ENCODE measurements at regions not wholly inside any gene's neighbourhood (a gene's known extent, or its start where the extent isn't known, plus 50 kb on each side); places are given as distances from the start of the nearest gene placed in this dataset.
A peak's percentile ranks its signal among the peaks of the same experiment; 100 is the strongest.

DNA sequence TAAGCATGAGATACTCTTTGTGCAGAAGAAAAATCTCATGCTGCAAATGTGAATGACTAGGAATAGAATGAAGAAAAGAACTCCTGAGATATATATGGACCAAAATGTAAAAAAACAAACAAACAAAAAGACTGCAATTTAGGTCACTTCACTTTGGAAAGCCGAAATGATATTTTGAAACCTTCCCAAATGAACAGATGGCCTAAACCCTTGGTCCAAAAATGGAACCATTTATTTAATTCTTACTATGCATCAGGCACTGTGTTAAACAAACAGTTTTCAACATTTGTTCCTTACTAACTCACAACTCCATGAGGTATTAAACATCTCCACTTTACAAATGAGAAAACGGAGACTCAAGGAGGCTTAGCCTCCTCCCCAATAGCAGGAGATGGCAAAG, 107.5 kb downstream of the VIP start:
- no peak overlapping the region for H3K27ac ChIP-seq (ENCODE audit: low read depth in 1 of 2, low read length in 1 of 2)
- no peak overlapping the region for H3K4me3 ChIP-seq
- DNase-seq = peak in 1 of 3 donors; percentile 4
- no peak for TF ChIP-seq CTCF (IDR thresholded peaks at IDR 0.05; ENCODE audit: control extremely low read depth, extremely low read depth)
- WGBS, 2 donors = 65 to 79% methylated on average over 2 of the region's 2 CpGs
- H3K27me3 ChIP-seq (ENCODE audit: control insufficient read depth in 3 of 3, insufficient read depth in 3 of 3, low read length in 2 of 3) = no peaks in the 10 kb centered on the region
- no peaks in the 10 kb centered on the region for H3K9me3 ChIP-seq (ENCODE audit: control insufficient read depth in 4 of 4, insufficient read depth in 3 of 4, low read length in 3 of 4)
- H3K9ac ChIP-seq (ENCODE audit: insufficient read depth in 1 of 2, low read length in 2 of 2) = no peak overlapping the region
- no peaks in the 10 kb centered on the region for H3K36me3 ChIP-seq (ENCODE audit: control insufficient read depth in 4 of 4, insufficient read depth in 4 of 4, low read length in 4 of 4)
- no peak for ATAC-seq (ENCODE audit: insufficient read depth, low FRiP score)
- no peaks in the 10 kb centered on the region for H3K4me1 ChIP-seq (ENCODE audit: control insufficient read depth in 5 of 5, insufficient read depth in 5 of 5, low read length in 5 of 5)

- H3K27me3 ChIP-seq (ENCODE audit: control insufficient read depth in 3 of 3, insufficient read depth in 3 of 3, low read length in 2 of 3) = no peaks in the 10 kb centered on the region
- no peak overlapping the region for H3K27ac ChIP-seq (ENCODE audit: low read depth in 1 of 2, low read length in 1 of 2)
- H3K9me3 ChIP-seq (ENCODE audit: control insufficient read depth in 4 of 4, insufficient read depth in 3 of 4, low read length in 3 of 4) = no peaks in the 10 kb centered on the region
- ATAC-seq (ENCODE audit: insufficient read depth, low FRiP score) (no peak), DNase-seq (no peak)
- no peaks in the 10 kb centered on the region for H3K36me3 ChIP-seq (ENCODE audit: control insufficient read depth in 4 of 4, insufficient read depth in 4 of 4, low read length in 4 of 4)
- H3K9ac ChIP-seq (ENCODE audit: insufficient read depth in 1 of 2, low read length in 2 of 2) = no peak overlapping the region
- TF ChIP-seq CTCF (IDR thresholded peaks at IDR 0.05; ENCODE audit: control extremely low read depth, extremely low read depth) = no peak
- no peak overlapping the region for H3K4me3 ChIP-seq
- WGBS, 2 donors = 68 to 78% methylated on average over 6 of the region's 6 CpGs
- no peaks in the 10 kb centered on the region for H3K4me1 ChIP-seq (ENCODE audit: control insufficient read depth in 5 of 5, insufficient read depth in 5 of 5, low read length in 5 of 5)
These were observed 108.6 kb downstream of the VIP start for GRCh38 chr6:152859225-152859624.

DNA sequence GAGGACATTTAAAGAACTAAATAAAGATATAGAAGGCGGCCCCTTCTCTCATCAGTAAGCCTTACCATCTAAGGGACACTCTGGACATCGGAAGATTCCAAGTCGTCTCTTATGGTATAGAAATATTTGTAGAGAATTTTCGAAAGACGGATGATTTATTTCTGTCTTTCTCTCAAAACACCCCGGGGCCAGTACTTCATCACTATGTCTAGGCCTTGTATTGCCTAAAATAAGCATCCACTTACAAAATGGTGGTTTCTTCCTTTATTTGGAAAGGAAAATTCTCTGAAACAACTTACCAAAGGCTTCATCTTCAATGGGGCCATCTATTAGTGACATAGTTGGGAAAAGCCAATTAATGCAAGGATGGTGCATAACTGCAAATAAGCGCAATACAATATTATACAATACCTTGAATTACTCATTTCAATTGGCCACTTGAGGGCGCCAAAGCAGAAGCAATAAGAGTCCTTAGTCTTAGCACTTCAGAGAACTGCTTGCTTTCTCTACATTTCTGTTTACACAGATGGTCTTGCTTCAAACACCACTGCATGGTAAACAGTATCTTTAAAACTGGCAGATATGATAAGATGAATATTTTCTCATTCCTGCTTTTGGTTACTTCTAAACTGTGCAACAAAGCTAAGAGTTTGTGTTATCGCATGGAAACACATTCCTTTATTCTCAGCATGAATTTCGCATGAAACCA, 113.2 kb downstream of the VIP start:
- ATAC-seq (ENCODE audit: insufficient read depth, low FRiP score) = peak; percentile 85
- peak; percentile 50 to 78 (median 76) for DNase-seq
- no peak overlapping the region for H3K4me3 ChIP-seq
- H3K4me1 ChIP-seq (ENCODE audit: control insufficient read depth in 5 of 5, insufficient read depth in 5 of 5, low read length in 5 of 5) = no peaks in the 10 kb centered on the region
- WGBS, 2 donors = 64 to 69% methylated on average over 10 of the region's 10 CpGs
- no peaks in the 10 kb centered on the region for H3K27me3 ChIP-seq (ENCODE audit: control insufficient read depth in 3 of 3, insufficient read depth in 3 of 3, low read length in 2 of 3)
- H3K36me3 ChIP-seq (ENCODE audit: control insufficient read depth in 4 of 4, insufficient read depth in 4 of 4, low read length in 4 of 4) = no peaks in the 10 kb centered on the region
- no peak overlapping the region for H3K9ac ChIP-seq (ENCODE audit: insufficient read depth in 1 of 2, low read length in 2 of 2)
- TF ChIP-seq CTCF (IDR thresholded peaks at IDR 0.05; ENCODE audit: control extremely low read depth, extremely low read depth) = peak; percentile 66
- no peak overlapping the region for H3K27ac ChIP-seq (ENCODE audit: low read depth in 1 of 2, low read length in 1 of 2)
- H3K9me3 ChIP-seq (ENCODE audit: control insufficient read depth in 4 of 4, insufficient read depth in 3 of 4, low read length in 3 of 4) = no peaks in the 10 kb centered on the region

DNA sequence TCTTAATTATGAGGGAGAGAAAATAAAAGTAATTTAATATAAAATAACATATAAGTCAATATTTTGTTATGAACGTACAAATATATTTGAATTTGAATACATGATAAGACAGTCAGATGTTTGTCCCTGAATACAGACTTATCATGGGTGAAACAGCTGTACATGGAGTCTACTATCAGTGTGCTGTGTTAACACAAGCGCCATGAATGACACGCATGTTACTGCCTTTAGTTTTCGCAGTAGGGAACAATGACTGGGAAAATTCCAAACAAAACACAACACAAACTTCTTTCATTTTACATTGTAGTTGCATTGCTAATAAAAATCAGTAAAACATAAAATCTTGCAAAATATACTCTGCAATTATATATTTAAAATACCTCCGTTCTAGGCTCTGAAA, 108.6 kb downstream of the FBXO5 start:
- DNase-seq = no peak
- no peak overlapping the region for H3K27ac ChIP-seq (ENCODE audit: low read depth in 1 of 2, low read length in 1 of 2)
- no peak for TF ChIP-seq CTCF (IDR thresholded peaks at IDR 0.05; ENCODE audit: control extremely low read depth, extremely low read depth)
- H3K4me3 ChIP-seq = no peak overlapping the region
- 73 to 85% methylated on average over 5 of the region's 5 CpGs for WGBS, 2 donors
- H3K9me3 ChIP-seq (ENCODE audit: control insufficient read depth in 4 of 4, insufficient read depth in 3 of 4, low read length in 3 of 4) = no peaks in the 10 kb centered on the region
- H3K27me3 ChIP-seq (ENCODE audit: control insufficient read depth in 3 of 3, insufficient read depth in 3 of 3, low read length in 2 of 3) = no peaks in the 10 kb centered on the region
- H3K36me3 ChIP-seq (ENCODE audit: control insufficient read depth in 4 of 4, insufficient read depth in 4 of 4, low read length in 4 of 4) = no peaks in the 10 kb centered on the region
- no peaks in the 10 kb centered on the region for H3K4me1 ChIP-seq (ENCODE audit: control insufficient read depth in 5 of 5, insufficient read depth in 5 of 5, low read length in 5 of 5)
- ATAC-seq (ENCODE audit: insufficient read depth, low FRiP score) = no peak
- no peak overlapping the region for H3K9ac ChIP-seq (ENCODE audit: insufficient read depth in 1 of 2, low read length in 2 of 2)
